ENCODE measurements at regions not wholly inside any gene's neighbourhood (a gene's known extent, or its start where the extent isn't known, plus 50 kb on each side); places are given as distances from the start of the nearest gene placed in this dataset.
"Not testable (repeated sequence)": the region's sequence is repeated elsewhere in the genome, so short reads cannot be mapped to it uniquely, and the experiment has no call there.

- no peak for DNase-seq (ENCODE audit: low spot score)
- intact Hi-C loops (cut with DNase I) = no loop called here
These were observed 58.9 kb downstream of the OR5AK2 start for GRCh38 chr11:57047610-57048009.

- DNase-seq (ENCODE audit: low spot score) = no peak
- intact Hi-C loops (cut with DNase I) = no loop called here
These were observed 61.0 kb downstream of the OR5AK2 start for GRCh38 chr11:57049749-57050148.

GRCh38 chr11:57054817-57055216 is 66.1 kb downstream of the OR5AK2 start:
- intact Hi-C loops (cut with DNase I) = no loop called here

GRCh38 chr11:57055744-57056143 is 67.0 kb downstream of the OR5AK2 start:
- DNase-seq (ENCODE audit: low spot score) = no peak
- intact Hi-C loops (cut with DNase I) = no loop called here

More at GRCh38 chr11:57054817-57055216, 66.1 kb downstream of the OR5AK2 start:
- no peak for DNase-seq (ENCODE audit: low spot score)

GRCh38 chr11:57056735-57057134 is 68.0 kb downstream of the OR5AK2 start:
- intact Hi-C loops (cut with DNase I) = no loop called here
- no peak for DNase-seq (ENCODE audit: low spot score)

GRCh38 chr11:57057561-57057960 is 68.8 kb downstream of the OR5AK2 start:
- no peak for DNase-seq (ENCODE audit: low spot score)
- intact Hi-C loops (cut with DNase I) = no loop called here

GRCh38 chr11:57062957-57063356 is 74.2 kb downstream of the OR5AK2 start:
- DNase-seq (ENCODE audit: low spot score); intact Hi-C loops (cut with DNase I): not testable (repeated sequence)

- intact Hi-C loops (cut with DNase I) = no loop called here
- DNase-seq (ENCODE audit: low spot score) = no peak
These were observed 81.2 kb downstream of the OR5AK2 start for GRCh38 chr11:57069942-57070341.

- intact Hi-C loops (cut with DNase I) = no loop called here
- DNase-seq (ENCODE audit: low spot score) = no peak
These were observed 83.1 kb downstream of the OR5AK2 start for GRCh38 chr11:57071829-57072228.

- DNase-seq (ENCODE audit: low spot score) = no peak
- intact Hi-C loops (cut with DNase I) = no loop called here
These were observed 83.9 kb downstream of the OR5AK2 start for GRCh38 chr11:57072640-57073039.

GRCh38 chr11:57073128-57073527 is 84.4 kb downstream of the OR5AK2 start:
- no peak for DNase-seq (ENCODE audit: low spot score)
- intact Hi-C loops (cut with DNase I) = no loop called here

- intact Hi-C loops (cut with DNase I) = no loop called here
- DNase-seq (ENCODE audit: low spot score) = no peak
These were observed 92.6 kb downstream of the OR5AK2 start for GRCh38 chr11:57081356-57081755.

- intact Hi-C loops (cut with DNase I) = no loop called here
- DNase-seq (ENCODE audit: low spot score) = no peak
These were observed 93.4 kb downstream of the OR5AK2 start for GRCh38 chr11:57082125-57082524.

- intact Hi-C loops (cut with DNase I) = no loop called here
- DNase-seq (ENCODE audit: low spot score) = no peak
These were observed 95.1 kb downstream of the OR5AK2 start for GRCh38 chr11:57083641-57084385.

- no peak for DNase-seq (ENCODE audit: low spot score)
- intact Hi-C loops (cut with DNase I) = no loop called here
These were observed 96.1 kb upstream of the LRRC55 start for GRCh38 chr11:57085611-57086010.

- intact Hi-C loops (cut with DNase I) = no loop called here
- no peak for DNase-seq (ENCODE audit: low spot score)
These were observed 93.8 kb upstream of the LRRC55 start for GRCh38 chr11:57087991-57088390.

GRCh38 chr11:57092028-57092698 is 89.6 kb upstream of the LRRC55 start:
- intact Hi-C loops (cut with DNase I) = no loop called here
- no peak for DNase-seq (ENCODE audit: low spot score)

- no peak for DNase-seq (ENCODE audit: low spot score)
- intact Hi-C loops (cut with DNase I) = no loop called here
These were observed 87.4 kb upstream of the LRRC55 start for GRCh38 chr11:57094181-57094935.

GRCh38 chr11:57095417-57095816 is 86.3 kb upstream of the LRRC55 start:
- DNase-seq (ENCODE audit: low spot score) = no peak
- intact Hi-C loops (cut with DNase I) = no loop called here

GRCh38 chr11:57095896-57096295 is 85.9 kb upstream of the LRRC55 start:
- intact Hi-C loops (cut with DNase I) = no loop called here
- no peak for DNase-seq (ENCODE audit: low spot score)

- DNase-seq (ENCODE audit: low spot score) = no peak
- intact Hi-C loops (cut with DNase I) = no loop called here
These were observed 84.6 kb upstream of the LRRC55 start for GRCh38 chr11:57097149-57097548.

Measured in cardiac septum (tissue), 1 donor.